NCI-H1105 treated with DMSO at 0.1 percent for 48 hours (cell line): ENCODE measurements at regions not wholly inside any gene's neighbourhood (a gene's known extent, or its start where the extent isn't known, plus 50 kb on each side); places are given as distances from the start of the nearest gene placed in this dataset.

Source experiments
- DNase-seq: peaks from one replicate; lab custom pipeline; 2025; lab: John Stamatoyannopoulos, UW

DNA sequence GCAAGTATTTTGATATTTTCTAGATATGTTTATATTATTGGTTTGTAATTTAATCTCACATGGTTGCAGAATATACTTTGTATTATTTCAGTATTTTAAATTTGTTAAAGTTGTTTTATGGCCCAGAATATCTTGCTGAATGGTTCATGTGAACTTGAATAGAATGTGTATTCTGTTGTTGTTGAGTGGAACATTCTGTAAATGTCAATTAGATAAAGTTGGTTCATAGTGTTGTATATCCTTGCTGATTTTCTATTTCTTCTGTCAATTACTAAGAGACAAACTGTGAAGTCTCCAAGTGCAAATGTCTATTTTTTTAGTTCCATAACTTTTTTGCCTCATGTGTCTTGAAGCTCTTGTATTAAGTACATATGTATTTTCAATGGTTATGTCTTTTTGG, 411.7 kb downstream of the NPIPA7 start:
- DNase-seq, result no peak

DNA sequence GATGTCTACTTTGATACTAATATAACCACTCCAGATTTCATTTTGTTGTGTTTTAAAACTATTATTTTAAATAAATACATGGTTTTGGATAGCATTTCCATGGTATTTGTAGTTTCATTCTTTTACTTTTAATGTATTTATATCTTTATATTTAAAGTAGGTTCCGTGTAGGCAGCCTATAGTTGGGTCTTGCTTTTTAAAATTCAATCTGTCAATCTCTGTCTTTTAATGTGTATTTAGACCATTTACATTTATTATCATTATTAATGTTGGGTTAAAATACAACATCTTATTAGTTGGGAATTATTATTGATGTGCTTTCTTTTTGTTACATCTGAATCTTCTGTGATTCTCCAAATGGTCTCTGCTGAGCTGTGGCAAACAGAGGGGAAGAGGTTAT, 412.1 kb downstream of the NPIPA7 start:
- DNase-seq, result no peak

DNA sequence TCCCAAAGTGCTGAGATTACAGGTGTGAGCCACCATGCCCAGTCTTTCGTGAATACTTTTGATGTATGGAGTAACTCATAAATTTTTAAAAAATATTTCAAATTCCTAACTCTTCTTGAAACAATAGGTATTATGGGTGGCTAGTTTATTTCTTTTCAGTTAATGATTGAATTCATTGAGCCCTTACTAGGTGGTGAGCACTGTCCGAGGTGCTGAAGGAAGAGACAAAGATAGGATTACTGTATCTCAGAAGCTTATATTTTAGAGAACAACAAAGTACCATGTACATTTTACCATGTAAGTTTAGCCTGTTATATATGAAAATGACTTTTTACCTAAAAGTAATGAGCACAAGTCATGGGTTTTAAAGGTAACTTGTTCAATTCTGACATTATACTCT, 418.3 kb downstream of the NPIPA7 start:
- no peak for DNase-seq

DNA sequence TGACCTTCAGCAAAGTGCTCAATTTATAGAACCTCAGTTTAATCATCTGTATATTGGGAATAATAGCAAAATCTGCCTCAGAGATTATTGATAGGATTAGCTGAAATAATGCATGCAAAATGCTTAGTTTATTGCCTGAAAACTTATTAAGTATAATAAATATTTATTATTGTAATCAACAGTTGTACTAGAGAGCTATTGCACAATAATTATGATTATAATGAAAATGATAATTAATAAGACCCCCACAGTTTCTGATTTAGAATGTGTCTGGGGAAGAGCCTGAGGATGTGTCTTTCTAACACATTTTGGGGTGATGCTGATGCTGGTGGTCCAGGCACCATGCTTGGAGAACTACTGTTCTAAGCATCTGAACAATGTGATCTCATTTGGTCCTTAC, 419.6 kb downstream of the NPIPA7 start:
- DNase-seq, result no peak

DNA sequence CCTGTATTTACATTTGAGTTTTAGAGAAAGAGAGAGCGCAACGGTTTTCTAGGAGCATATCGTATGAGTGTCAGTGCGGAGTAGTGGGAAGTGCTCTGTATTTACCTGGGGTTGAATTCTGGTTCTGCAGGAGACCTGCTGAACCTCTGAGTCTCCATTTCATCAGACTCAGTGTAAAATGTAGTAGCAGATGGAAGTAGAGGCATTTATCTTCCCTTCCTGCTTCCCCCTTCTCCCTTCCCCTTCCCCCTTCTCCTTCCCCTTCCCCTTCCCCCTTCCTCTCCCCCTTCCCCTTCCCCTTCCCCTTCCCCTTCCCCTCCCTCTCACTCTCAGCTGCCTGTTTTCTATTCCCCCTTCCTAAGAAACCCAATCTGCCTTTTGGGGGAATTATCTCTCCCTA, 426.9 kb downstream of the NPIPA7 start:
- DNase-seq, result no peak

DNA sequence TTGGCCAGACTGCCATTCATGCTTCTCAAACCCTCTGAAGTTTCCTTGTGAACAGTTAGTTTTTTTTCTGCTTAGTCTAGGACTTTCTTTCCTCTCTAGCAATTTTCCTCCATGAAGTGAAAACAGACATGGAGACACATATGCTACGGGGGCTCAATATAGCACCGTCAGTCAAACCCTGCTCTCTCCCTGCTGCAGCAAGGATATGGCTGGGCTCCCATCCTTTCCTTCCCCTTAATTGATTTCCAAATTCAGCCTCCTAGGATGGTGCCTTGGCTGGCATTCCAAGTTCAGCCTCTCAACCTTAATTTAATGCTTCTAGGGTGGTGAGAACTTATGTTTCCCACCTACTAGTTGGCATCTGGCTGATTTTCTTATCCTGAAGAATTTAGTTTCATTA, 436.7 kb downstream of the NPIPA7 start:
- DNase-seq, result no peak

DNA sequence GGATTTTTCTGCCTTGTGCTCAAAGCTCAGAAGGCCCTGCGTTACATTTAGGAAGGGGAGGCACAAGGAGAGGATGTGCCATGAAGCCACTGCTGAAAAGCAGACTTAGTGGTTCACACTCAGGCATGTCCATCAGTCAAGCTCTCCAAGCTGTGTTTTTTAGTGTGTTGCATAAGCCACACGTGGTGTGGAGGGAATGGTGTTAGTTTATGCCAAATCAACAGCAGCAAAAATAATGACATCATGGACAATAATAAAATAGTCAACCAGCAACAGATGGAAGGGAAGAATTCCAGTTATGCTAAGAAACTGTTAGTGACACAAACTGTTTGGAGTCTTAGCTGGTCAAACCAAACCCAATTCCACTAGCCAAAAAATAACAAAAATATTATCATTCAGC, 438.3 kb downstream of the NPIPA7 start:
- DNase-seq, result no peak

DNA sequence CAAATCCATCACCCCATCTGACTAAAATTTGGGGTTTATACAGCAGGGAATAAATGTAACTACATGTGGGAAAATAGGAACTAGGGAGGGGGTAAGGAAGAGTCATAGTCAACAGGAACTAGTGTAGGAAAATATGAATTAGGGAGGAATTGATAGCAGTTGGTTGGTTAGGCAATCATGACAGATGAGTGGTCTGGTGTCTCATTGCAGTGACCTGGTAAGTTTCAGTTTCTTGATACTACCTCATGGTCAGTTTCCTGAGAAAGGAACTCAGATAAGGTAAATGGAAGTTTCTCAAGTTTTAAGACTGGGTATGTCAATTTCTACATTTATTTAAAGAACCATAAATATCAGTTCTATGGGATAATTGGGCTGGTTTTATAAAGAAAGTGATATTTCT, 442.3 kb downstream of the NPIPA7 start:
- no peak for DNase-seq

DNA sequence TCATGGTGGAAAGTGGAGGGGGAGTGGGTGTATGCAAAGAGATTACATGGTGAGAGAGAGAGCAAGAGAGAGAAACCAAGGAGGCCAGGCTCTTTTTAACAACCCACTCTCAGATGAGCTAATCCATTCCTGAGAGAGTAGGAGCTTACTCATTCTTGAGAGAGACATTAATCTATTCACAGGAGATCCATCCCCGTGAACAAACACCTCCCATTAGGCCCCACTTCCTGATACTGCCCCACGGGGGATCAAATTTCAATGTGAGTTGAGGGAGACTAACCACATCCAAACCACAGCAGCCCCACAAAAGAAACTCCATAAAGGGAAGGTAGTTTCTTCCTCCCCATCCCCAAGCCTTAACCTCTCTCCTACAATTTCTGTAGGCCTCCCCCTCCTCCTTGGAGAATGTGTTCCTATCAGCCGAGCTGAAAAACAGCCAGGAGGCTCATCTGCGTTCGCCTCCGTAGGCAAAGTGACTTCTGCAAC, 450.0 kb downstream of the NPIPA7 start:
- no peak for DNase-seq

DNA sequence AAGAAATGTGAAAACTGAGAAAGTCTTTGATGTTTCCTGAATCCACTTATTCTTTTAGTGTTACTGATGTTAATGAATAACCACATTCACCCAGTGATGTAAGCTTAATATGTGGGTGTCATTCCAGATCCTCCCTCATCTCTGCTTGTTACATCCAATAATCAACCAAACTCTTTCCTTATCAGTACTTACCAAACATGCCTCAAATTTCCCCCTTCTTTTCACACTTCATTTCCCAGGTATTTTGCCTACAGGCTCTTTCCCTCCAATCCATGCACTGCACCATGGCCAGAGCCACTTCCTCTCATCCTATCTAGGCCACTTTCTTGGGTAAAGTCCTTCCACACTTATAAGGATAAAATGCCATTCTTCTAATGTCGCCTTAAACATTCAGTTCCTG, 451.5 kb downstream of the NPIPA7 start:
- no peak for DNase-seq

DNA sequence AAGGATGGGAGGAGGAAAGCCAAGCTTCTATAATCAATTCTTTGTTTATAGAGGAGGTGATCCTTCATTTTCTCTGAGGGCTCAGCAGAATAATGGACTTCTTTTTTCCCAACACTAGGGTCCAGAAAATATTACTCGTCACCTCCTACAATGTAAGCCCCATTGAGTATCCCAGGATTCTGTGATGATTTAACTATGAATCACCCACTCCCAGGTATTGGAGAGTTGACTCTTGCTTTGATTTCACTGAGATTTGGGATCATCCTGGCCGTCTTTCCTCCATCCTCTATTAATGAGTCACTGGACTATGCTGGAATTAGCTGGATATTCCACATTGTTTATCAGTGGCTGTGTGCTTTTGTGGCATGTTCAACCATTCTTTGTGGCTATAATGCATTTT, 452.0 kb downstream of the NPIPA7 start:
- DNase-seq, result no peak

DNA sequence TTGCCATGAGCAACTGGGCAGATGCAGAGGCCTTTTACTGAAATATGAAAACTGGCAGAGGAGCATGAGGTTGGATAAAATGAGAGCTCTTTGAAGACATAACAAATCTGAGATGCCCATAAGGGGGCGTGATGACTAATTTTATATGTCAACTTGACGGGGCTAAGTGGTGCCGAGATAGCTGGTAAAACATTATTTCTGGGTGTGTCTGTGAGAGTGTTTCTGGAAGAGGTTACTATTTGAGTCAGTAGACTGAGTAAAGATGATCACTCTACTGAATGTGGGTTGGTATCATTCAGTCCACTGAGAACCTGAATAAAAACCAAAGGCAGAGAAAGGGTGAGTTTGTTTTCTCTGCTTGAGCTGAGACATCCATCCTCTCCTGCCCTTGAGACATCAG, 454.2 kb downstream of the NPIPA7 start:
- DNase-seq, result no peak

DNA sequence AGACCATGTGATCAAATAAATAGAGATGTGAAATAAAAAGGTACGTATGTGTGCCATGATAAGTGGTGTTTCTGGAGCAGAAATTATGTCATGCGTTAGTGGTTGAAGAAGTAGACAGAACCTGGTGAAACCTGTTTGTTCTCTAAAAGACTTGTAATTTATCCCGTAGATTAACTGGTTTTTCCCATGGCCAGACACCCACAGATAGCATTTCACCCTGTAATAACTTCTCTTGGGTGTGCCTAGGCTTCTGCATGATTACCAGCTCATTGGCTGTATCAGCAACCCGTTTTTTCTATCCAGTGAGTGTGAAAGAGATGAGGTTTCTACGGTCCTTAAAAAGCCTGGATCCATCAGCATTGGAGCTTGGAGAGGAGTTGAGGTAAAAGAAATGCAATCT, 471.3 kb downstream of the NPIPA7 start:
- DNase-seq, result no peak

DNA sequence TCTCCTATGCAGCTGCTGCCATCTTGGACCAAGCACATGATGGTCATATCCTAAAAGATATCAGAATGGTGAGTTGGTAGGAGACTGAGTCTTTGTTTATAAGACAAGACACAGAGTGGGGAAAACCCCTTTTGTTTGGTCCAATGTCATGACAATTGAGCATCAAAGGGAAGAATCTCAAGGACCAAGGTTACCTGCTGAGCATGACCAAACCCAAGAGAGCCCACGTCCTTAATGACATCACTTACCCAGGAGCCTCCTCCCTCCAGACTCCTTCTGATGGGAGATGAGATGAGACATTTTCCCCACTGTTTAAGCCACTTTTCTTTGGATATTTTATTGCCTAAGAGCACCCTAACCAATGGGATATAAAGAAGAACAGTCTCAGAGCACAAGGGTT, 478.1 kb downstream of the NPIPA7 start:
- no peak for DNase-seq

DNA sequence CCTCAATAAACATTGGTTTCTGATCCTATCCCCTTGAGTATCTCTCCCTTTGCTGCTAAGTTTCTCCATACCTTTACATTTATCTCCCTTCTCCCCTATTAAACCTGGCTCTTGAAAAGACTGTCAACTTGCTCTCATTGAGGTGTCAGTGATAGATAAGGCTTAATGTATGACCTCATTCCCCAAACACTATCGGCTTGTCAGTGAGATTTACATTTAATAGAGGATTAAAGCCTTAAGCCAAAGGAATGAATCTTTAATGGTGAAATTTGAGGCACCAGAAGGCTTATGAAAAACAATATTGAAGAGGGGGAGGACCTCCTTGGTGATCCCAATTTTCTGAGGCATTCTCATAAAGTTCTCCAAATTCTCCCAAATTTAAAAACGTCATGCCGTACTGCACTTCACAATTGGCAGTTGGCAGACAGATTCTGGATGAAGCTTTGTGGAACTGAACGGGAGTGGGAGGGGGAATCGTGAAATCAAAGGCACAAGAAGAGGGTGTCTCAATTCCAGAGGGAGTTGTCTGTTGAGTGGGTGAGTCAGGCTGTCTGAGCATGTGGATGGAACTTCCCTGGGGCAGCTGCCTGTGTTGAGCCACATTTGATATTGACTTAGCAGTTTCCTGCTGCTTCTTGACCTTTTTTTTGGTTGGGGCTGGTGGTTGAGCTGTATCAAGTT, 478.8 kb downstream of the NPIPA7 start:
- peak; percentile 22 for DNase-seq

DNA sequence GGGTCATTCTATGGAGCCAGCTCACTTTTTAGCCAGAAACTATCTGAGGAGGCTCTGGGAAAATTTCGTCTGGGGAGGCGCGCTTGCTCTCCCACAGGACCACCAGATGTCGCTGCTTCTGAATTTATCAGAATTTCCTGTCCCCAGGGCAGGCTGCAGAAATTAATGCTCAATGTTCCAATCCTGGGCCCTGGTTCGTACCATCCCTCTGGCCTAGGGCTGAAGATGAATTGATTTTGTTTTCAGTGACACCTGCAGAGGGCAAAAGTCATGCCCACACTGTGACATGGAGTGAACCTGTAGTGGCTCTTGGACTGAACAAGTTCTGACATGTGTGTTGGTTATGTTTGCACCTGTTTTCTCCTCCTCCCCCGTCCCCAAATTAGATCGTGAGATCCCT, 482.6 kb downstream of the NPIPA7 start:
- peak; percentile 57 for DNase-seq

DNA sequence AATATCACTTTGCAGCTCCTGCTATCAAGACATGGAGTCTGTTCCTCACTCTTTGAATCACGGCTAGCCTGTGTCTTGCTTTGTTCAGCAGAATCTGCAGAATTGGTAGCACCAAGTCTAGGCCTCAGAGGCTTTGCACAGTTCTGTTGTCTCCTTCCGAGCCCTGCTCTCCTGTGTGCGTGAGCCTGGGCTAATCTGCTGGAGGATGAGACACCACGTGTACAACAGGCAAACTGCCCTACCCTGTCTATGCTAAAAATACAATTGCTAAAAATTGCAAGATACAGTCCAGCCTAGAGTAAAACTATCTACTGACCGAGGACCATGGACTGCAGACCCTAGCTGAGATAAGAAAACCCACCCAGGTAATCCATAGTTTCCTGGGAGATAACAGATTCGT, 484.7 kb downstream of the NPIPA7 start:
- no peak for DNase-seq

DNA sequence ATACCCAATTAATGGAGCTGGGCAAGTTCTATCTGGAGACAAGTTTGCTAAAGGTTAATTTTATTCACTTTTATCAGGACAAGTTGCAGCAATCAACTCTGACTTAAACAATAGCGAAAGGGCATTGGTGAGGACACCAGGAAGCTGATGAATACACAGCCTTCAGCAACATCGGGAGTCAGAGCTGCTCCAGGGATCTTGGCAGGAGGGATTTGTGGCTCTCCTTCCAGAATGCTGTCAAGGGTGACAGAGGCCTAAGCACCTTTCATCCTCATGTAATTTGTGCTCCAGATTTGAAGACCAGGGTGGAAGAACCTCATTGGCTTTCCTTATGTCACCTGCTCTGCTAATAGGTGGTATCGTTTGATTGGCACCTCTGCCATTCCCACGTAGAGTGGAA, 485.6 kb downstream of the NPIPA7 start:
- DNase-seq, result no peak

DNA sequence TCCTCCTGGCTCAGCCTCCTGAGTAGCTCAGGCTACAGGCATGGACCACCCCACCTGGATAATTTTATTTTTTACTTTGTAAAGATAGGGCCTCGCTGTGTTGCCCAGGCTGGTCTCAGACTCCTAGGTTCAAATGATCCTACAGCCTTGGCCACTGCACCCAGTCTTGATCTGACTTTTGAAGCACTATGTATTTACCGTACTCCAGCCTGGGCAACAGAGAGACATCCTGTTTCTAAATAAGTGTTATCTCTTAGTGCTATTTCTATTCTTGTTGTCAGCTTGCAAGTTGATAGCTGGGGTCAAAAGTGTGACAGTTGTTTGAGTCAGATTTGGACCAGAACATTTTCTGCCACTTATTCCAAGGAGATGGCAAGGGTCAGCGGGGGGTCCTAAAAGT, 486.4 kb downstream of the NPIPA7 start:
- no peak for DNase-seq

DNA sequence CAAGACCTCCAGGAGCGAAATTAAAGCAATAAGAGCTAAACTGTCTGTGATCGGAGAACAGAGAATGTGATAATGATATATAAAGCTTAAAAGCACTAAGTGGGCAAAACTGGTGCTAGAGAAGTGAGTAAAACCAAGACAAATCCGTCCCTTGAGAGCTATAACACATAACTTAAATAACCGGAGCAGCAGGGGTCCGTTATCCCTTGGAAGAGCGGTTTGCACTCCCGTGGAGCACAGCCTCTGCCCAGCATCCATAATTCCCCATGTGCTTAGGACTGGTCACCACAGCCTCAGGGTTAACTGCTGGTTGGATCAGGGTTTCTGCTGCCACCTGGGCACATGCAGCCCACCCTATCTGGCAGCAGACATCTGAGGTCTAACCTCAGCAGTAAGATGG, 489.0 kb downstream of the NPIPA7 start:
- no peak for DNase-seq

DNA sequence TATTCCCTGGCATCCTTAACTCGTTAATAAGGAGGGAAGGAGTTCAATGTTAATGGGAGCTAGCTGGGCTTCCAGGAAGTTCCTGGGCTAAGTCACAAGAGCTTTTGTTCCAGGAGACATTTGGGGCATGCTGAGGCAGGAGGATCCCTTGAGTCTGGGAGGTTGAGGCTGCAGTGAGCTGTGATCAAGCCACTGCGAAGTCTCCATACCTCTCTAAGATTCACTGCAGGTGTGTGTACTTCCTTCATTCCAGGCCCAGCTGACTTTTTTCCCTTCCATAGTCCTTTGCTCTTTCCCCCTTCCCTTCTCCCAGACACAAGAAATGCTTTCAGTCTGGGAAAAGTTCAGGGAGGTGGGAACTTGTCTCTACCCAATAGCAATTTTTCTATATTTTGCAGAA, 489.8 kb downstream of the NPIPA7 start:
- no peak for DNase-seq

DNA sequence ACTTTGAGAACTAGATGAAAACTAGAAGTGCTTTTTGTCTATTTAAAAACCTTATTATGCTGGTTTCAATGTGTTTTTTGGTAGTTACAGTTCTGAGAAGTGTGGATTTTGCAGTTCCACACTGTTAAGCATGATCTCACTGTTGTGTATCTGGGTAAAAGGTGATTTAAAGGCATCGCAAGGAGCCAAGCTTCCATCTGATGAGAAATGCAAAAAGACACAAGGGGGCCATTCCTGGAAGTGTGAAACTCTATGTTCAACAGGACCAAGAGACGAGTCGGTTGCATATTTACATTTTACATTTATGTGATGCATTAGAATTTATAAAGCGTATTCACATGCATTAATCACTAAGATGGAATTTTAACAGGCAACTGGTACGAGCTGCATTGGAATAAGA, 490.8 kb downstream of the NPIPA7 start:
- no peak for DNase-seq

DNA sequence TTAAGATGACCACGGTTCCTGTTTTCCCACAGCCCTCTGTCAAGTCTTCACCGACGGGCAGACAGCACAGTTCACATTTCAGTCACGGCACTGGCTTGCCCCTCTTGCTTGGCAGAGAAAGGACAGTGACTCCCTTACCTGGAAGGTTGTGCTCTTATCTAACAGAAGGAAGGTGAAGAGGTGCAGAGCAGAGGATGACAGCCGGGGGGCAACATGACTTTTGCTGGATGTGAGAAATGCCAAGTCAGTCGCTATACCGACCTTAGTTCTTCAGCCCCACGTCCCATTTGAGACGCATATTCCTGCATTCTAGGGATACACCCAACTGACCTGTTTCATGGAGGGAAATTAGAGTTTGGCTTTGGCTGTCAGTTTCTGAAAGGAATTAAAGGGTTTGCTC, 492.3 kb downstream of the NPIPA7 start:
- no peak for DNase-seq

DNA sequence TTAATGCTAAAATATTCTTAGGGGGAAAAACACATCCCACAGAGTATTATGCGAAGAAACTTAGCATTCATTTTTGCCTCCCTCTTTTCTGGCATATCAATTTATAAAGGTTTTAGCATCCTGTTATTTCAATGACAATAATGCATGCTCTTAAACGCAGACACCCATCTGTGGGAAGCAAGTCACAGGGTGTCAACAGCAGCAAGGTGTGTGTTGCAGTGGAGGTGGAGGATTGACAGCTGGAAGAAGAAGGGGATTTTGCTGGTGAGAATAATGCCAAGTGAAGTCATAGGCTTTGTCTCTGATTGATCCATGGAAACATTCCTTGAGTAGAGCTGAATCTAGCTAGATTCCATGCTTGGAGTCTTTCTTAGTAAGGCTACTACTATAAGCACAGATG, 498.1 kb downstream of the NPIPA7 start:
- no peak for DNase-seq
